Ovary (tissue), 3 donors: ENCODE measurements at regions not wholly inside any gene's neighbourhood (a gene's known extent, or its start where the extent isn't known, plus 50 kb on each side); places are given as distances from the start of the nearest gene placed in this dataset.

Experiments used
- EP300 ChIP-seq: sonication (generic); formaldehyde crosslinking; IDR thresholded peaks from one replicate; pipeline ENCODE4 v1.6.1; 2017; ENCODE audit warnings: antibody characterized with exemption
- POLR2A ChIP-seq: fragments of 450-650 bp; IDR thresholded peaks from one replicate; pipeline ENCODE4 v1.6.1; 2017; ENCODE audit warnings: antibody characterized with exemption, mild to moderate bottlenecking, moderate library complexity
- TF ChIP-seq, protein P1 (sequence below), 3 donors: fragments of 450-650 bp in 2 of 3; fragments of 200-600 bp in 1 of 3; IDR thresholded peaks; one replicate each; pipeline versions ENCODE4 v1.5.1 to v1.8.0; 2016 to 2022; ENCODE audit warnings: antibody characterized with exemption in 3 of 3, mild to moderate bottlenecking in 1 of 3
- donor health status: DM: no; HTN: no; CAD: no.

DNA sequence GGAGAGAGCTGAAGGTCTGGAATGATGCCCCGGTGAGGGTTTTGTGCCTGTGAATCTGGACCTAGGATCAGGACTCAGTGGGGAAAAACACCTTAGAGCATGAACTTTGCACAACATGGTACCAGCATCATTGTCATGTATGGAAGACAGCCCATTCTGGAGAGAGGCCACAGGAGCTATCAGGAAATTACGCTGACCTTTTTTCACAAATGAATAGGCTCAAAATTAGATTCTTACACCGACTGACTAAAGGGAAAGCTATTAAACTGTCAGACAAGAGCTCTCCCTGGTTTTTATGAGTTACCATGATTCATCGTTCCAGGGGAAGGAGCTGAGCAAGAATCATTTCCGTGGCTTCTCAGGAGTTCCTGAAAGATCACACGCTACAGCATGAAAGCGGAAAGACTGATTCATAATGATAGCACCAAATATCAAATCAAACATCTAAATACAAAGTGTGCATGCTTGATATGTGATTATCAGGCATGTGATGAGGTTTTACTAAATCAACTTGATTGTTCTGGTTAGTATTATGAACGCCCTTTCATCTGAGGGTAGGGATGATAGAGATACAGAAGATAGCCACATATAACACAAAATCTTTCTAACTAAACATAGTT is 224.9 kb upstream of the SMLR1 start:
- TF ChIP-seq EP300 (no peak), POLR2A (no peak)
- TF ChIP-seq, protein P1, sequence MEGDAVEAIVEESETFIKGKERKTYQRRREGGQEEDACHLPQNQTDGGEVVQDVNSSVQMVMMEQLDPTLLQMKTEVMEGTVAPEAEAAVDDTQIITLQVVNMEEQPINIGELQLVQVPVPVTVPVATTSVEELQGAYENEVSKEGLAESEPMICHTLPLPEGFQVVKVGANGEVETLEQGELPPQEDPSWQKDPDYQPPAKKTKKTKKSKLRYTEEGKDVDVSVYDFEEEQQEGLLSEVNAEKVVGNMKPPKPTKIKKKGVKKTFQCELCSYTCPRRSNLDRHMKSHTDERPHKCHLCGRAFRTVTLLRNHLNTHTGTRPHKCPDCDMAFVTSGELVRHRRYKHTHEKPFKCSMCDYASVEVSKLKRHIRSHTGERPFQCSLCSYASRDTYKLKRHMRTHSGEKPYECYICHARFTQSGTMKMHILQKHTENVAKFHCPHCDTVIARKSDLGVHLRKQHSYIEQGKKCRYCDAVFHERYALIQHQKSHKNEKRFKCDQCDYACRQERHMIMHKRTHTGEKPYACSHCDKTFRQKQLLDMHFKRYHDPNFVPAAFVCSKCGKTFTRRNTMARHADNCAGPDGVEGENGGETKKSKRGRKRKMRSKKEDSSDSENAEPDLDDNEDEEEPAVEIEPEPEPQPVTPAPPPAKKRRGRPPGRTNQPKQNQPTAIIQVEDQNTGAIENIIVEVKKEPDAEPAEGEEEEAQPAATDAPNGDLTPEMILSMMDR (IDR thresholded peaks at IDR 0.05): no peak
